HG03521 (cell line): ENCODE measurements at regions not wholly inside any gene's neighbourhood (a gene's known extent, or its start where the extent isn't known, plus 50 kb on each side); places are given as distances from the start of the nearest gene placed in this dataset.

Experiments used
- ATAC-seq: cut with Tn5 transposase; IDR thresholded peaks from one replicate; pipeline ENCODE4 v1.9.1; 2021; ENCODE audit warnings: mild to moderate bottlenecking, moderate library complexity; ENCODE audit not compliant: unreplicated experiment

DNA sequence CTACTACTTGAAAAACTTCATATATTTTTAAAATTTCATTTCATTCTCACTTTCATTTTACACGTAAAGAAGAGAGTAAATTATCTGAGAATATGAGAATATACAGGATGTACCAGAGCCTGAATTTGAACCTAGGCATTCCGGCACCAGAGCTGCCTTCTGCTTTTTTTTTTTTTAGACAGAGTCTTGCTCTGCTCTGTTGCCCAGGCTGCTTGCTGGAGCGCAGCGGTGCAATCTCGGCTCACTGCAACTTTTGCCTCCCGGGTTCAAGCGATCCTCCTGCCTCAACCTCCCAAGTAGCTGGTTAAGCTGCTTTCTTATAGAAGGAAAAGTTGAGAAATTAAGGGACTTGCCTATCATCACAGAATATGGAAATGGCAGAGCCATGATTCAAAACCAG lies 540.1 kb downstream of the EBF1 start:
- ATAC-seq = no peak

DNA sequence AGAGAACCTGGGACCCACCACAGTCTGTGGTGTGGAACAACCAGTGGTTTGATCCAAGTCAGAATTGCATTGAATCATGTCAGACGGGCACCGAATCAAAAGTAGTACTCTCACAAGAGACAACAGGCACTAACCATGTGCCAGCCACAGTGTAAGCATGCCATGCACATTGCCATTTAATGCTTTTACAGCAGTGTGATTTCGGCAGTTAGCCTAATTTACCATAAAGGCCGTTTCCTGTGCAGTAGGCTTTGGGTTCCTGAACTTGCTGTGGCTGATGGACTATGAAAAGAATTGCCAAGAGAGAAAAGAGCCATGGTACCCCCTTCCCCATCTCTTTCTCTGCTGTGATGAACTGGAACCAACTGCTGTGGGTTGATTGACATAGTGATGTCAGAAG lies 540.6 kb downstream of the EBF1 start:
- ATAC-seq = no peak

DNA sequence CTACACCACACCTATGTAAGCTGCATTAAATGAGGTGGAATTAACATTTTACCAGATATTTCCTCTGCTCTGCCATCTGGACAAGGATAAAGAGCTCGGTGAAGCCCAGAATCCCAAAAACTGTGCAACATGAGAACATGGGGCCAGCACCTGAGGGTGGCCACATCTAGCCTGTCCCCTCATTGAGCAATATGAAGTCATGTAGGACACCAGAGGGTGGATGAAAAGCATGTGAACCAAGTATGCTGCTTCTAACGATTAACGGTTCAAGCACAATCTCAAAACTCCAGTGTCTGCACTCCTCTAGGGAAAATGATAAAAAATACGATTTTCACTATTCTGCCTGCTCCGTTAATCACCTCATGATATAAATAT lies 545.8 kb downstream of the EBF1 start:
- no peak for ATAC-seq

DNA sequence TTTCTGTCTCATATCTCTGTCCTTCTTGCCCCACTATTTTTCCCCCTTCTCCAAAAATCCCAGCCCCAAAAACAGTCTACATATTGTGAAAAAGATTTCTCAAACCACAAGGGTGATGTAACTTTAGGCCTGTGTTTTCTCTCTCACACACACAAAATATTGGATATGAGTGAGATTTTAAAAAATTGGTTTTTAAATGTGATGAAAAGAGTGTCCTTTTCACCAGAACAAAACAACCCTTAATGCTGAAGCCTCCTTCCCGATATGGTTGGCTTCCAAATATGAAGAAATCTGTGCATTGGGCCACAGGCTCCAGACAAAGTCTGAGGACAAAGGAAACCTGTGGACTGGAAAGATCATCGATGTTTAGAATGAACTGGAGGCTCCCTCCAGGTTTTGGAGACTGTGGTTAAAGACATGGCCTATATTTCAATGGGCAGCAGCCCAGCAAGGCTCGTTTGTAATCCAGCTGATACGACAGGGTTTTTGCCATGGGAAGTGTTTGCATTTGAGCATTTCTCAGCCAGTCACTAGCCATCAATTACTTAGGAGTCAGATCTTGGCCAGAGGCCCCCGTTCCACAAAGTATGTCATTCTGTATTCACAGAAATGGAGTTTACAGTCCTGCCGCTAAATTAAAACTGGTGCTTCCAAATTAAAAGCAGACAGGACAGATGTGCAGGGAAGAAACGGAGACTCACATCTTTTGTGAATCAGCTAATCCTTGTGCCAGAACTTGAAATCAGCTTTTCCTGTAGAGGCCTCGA lies 546.3 kb downstream of the EBF1 start:
- ATAC-seq = no peak

DNA sequence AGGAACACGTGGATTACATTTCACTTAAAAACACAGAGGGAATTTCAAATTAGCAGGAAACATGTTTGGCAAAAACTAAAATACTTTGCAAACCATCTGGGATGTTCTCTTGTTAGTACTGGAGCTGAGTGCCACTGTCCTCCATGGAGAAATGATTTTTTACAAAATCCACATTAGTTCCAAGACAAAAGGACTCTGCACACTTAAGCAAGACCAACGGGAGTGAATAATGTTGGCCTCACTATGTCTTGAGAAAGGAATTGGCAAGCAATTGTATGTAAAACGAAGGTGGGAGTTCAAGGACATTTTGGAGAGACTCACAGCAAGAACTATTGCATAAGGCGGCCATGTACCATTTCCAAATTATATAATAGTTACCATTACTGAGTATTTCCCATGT lies 547.5 kb downstream of the EBF1 start:
- ATAC-seq = no peak

DNA sequence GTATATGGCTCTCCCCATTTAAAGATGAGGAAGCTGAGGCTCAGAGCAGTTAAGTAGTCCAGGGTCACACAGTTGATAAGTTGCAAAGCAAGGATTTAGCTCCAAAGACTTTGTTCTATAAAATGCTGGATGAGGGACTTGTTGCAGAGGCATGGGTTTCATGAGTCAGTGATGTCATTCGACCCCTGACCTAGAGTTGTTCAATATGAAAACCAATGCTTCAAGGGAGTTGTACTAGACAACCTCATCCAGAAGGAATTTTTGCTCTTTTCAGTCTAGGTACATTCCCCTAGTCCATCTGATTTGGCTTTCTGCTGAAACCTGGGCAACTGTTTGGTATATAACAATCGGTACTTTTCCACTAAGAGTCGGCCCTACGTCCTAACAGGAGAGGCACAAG lies 550.4 kb downstream of the EBF1 start:
- no peak for ATAC-seq

DNA sequence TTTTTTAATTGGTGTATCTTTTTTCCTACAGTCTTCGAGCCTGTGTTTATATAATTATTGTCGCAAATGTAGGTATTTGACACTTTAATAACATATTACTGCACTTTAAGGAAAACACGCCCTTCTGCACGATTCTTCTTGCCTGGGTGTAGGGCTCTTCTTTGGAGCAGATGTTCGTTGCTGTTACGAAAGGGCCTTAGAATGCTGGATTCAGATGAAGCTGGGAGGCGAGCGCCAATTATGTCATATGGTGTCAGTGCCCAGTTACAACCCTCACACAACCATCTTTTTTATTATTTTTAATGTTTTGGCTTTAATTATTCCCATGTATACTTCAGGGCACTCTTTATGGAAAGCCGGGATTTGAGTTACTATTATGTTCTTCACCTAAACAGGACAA lies 553.0 kb downstream of the EBF1 start:
- ATAC-seq = no peak

DNA sequence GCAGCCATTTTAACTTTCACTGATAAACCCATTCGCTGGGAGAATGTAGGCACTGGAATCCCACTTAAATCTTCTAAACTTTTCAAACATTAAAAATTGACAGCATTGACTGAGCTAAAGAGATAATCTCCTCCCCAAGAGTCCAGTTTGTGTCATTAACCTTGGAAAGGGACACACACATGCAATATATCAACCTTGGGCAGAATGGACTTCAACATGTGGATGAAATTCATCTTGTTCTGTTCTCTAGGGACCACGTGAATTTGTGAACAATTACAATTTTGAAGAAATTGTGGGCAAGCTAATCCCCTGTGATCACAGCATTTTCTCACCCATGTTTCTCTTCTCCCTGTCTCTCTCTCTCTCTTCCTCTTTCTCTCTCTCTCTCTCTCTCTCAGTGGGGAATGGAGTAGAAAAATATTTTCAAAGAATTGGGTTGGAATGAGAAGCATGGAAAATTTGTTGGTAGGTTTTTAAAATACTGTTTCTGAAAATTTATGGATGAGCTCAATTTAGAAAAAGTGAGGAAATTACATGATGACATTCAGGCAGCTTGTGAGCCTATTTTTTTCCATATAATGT lies 553.7 kb downstream of the EBF1 start:
- ATAC-seq = no peak

DNA sequence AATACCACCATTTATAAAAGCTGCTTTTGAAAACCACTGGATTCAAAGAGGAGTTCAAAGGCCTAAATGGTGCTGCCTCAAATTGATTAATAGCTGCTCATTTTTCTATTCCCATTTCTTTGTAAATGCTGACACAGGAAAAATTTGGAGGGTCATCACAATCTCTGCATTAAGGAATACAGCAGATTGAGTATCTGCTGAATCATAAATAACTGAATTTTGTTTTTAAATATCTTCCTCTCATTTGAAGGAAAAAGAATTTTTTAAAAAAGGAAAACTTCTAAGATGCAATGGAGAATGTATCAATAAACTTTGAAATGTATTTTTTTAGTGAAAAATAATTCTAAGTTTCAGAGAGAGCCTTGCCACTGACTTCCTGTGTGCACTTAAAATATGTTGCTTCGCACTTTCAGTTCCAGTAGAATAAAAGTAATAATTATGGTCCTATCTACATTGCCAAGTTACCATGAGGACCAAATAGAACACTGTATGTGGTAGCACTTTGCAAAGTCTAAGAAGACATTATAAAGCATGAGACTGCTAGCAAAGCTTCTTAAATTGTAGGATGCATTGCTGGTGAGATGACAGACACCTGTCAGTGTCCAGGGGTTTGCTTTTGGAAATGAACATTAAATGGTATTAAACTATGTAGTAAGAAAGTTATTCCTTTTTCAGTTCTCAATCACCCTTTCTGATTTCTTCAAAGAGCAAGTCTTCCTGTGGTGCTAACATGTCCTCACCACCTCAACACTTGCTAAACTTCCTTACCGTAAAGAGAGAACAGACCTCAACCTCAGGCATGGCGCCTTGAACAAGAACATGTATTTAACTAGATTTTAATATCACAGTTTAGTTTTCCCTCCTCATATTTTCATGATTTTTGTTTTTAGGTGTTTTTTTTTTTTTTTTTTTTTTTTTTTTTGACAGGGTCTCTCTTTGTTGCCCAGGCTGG lies 555.1 kb downstream of the EBF1 start:
- ATAC-seq = no peak

DNA sequence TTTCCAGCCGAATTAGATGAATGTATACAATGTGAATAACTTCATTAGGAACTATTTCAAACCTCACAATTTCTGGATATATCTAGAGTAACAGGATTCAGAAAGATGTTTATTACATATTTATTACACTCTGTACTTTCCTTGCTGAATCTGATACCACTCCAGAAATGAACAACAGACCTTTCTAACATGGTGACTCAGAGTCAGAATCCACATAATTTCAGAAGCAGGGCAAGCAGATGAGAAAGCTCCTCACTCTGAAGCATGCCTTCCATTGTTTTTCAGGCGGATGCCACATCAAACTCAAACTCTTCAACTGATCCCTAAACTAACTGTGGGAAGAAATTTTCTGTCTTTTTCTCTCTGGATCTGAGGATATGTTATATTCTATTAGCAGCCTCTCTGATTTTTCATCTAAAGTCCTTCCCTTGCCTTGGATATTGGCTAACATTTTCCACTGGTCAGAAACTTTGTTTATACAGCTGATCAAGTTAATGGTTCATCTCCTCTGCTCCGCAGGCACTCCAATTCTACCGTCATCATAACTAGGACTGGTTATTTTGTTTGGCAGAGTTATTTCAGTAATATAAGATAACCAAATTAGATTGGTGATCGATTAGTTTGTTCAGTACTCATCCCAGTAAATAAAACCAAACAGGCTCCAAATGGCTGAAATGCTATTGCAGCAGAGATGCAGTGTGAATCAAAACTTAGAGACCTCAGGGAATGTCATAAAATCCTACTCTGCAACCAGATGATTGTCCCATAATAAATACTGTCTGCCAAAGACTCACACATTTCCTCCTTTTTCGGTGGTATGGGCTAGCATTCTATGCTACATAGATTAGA lies 556.0 kb downstream of the EBF1 start:
- ATAC-seq = no peak

DNA sequence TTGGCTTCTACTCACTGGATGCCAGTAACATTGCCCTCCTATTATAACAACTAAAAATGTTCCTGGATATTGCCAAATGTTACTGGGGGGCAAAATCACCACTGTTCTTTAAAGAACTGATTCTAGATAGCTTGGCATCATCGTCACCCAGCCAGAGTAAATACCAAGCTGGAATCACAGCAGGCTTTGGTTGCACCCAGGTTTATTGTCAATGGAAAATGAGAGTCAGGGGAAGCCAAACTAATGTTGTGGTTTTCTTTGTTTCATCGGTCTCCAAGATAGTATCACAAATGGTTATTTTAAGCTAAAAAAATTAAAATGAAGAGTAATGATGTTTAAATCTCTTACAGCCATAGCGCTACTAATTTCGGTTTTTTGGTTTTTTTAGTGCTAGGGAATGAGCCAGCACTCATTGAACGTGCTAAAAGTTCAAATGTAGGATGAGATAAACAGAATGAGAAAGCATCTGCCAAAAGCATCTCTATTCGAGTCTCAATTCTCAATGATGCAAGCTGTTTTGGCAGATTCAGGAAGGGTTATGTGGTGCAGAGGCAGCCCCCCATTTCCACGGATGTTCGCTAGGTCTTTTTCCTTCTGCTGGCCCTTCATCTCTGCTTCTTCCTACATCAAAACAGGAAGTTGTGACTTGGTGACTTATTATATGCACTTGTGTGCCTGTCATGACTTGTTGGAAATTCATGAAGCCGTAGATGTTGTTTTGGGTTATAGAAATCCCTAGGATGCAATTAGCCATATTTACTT lies 558.0 kb downstream of the EBF1 start:
- no peak for ATAC-seq

DNA sequence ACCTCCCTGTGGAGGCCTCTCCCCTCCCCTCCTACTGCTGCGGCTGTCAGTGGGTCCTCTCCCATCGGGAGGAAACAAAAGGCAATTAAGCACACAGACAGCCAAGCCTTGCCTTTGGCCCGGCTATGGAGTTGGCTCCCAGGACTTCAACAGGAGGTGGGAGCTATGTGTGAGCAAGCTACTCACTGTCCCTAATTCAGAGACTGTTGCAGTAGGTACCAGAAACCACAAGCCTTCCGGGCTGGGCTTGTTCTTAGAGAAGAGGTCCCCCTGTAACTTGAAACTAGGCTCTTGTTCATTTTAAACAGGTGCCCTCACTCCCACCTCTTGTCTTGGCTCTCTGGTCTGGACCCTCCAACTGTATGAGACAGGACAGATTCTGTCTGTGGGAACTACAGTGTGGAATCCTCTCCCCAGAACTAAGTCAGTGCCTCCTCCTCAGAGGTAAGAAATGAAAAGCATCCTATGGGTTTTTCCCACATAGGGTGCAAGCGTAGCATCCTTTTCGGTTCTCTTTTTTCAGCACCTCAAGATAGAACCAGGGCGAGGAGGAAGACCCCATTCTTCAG lies 561.1 kb downstream of the EBF1 start:
- peak; percentile 69 for ATAC-seq

DNA sequence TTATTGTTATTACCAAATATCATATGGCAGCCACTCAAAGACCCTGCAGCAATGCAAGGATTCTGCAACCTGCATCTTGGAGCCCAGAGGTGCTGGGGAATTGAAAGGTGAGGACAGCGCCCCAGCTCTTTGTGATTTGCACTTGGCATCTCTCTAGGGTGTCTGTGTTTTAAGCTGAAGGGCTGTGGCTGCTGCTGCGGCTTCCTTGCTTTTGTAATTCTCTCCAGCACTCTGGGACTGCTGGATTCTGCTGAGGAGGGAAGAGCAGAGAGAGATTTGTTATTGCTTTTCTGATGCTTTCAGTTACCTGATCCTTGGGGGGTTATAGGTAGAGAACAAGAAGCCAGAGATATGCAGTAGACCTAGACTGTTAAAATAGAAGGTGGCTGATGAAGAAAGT lies 562.4 kb downstream of the EBF1 start:
- no peak for ATAC-seq

DNA sequence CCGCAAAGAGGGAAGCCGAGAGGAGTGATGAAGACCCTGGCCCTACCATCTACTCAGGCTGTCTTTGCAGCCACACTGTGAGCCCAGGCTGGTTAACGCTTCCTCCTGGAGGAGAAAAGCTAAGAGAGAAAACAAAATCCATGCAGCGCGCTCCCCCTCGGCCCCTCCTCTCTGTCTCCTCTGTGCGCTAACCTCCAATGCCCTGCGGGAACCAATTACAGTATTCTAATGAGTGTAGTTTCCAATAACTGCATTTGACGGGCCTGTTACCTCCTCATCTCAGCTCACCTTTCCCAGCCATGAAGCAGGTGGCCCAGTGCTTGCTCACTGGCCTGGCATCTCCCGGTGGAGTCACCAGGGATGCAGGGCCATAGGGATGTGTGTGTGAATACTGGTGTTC lies 565.5 kb downstream of the EBF1 start:
- ATAC-seq = no peak

DNA sequence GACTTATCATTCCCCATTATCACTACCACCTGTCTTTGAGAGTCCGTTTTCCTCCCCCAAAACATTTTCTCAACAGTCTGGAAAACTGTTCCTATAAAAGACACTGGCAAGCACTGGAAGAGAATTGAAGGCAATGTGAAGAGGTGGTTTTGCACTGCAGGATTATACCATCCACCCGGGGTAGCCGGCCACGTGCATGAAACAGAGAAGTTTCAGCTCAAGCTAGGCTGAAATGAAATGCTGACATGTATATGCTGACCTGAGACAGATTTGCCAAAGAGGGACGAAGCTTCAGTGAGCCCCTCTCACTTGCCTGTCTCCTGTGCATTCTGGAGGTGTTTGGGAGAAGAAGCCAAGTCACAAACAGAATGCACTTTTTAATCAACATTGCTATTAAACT lies 567.0 kb downstream of the EBF1 start:
- ATAC-seq = no peak

DNA sequence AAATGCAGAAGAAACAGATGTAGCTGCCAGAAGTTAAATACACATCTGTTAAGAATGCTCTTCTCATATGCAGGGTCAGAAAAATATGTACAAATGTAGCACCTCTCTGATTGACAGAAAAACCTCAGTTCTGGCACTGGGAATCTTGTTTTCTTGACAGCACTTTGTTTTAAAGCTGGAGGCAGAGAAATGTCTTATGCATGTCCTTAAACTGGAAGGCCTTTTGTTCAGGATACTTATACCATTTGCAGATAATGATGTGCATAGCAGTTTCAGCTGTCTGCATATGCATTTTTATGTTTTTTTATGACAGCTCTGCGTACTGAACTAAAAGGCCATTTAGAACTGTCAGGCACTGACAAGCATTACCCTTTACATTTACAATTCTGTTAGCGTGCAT lies 567.9 kb downstream of the EBF1 start:
- no peak for ATAC-seq

DNA sequence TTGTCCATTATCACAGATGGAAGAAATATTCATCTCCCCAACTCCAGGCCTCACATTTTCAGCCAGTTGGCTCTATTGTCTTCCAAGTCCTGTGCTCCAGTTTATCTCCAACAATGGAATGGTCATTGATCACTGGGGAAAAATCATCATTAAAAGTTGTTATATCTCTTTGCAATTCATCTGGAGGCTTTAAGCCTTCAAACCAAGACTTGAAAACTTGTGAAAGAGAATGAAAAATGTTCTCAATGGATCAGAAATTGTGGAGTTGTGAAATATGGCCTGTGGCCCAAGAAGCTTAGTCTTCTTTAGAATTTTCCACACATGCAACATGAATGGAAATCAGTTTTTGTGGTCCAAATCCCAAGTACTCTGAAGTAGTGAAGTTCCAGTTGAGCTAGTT lies 569.6 kb downstream of the EBF1 start:
- no peak for ATAC-seq

DNA sequence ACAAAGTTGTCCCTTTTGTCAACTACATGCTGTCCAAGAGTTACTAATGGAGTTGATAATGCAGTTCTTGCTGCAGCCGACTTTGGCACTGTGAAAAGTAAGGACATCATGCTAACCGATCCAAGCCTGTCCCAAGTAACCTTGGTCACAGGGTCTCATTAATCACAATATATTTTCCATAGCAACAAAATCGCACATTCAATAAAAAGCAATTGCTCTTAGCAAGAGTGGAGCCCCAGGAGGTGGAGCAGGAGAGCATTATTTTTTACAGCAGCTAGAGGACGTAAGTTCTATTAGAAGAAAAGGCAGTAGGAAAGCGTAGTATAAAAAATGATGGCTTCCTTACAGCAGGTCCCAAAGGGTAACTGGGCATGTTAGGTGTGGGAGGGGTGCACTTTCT lies 570.3 kb downstream of the EBF1 start:
- ATAC-seq = no peak

DNA sequence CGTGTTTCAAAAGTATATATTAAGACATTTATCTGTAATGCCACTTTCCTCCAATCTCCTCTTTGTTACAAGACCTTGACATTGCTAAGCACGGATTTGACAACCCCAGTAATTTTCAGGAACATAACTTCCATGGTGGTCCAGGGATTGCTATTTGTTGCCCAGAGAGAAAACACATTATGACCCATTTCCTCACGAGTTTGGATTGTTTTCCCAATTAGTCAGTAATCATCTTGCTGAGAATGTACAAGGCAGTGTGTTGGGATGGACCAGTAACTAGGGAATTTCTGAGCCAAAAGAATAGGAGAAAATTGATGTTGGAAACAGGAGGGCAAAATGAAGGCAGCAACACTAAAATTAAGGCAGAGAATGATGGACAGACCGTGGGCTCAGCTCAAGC lies 574.1 kb downstream of the EBF1 start:
- ATAC-seq = no peak

DNA sequence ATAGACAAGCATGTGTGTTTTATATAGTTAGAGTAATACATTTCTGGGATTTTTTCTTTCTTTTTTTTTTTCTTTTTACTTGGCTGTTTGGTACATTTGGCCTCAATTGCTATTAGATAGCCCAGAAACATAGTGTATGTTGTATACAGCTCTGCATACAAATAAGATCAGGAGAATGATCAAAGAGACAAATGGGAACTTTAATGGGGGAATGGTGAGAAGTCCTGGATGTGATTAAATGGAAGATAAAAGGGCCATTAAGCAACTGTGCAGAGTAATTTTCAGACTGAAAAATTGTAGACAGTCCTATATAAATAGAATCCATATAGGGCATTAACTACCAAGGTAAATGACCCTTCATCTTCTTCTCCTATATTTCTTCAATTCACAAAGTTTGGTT lies 575.6 kb downstream of the EBF1 start:
- ATAC-seq = no peak
